ENCODE measurements at regions not wholly inside any gene's neighbourhood (a gene's known extent, or its start where the extent isn't known, plus 50 kb on each side); places are given as distances from the start of the nearest gene placed in this dataset.

- no peak for DNase-seq
Measured at GRCh38 chr4:123288309-123289025, 108.1 kb upstream of the SPRY1 start.

DNA sequence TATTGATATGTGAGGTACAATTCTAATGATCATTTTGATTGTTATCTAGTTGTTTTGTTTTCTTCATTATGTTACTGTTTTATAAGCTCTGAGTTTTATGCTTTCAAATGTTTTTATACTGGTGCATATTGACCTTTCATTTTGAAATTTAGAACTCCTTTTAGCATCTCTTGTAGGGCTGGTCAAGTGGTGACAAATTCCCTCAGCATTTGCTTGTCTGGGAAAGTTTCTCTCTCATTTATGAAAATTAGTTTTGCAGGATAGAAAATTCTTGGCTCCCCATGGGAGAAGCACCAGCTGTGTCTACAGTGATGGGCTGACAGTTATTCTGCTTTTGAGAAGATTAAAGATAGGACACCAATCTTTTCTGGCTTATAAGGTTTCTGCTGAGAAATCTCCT is 105.3 kb upstream of the SPRY1 start:
- DNase-seq = no peak

- DNase-seq = no peak
Measured at GRCh38 chr4:123297836-123298235, 98.8 kb upstream of the SPRY1 start.

DNA sequence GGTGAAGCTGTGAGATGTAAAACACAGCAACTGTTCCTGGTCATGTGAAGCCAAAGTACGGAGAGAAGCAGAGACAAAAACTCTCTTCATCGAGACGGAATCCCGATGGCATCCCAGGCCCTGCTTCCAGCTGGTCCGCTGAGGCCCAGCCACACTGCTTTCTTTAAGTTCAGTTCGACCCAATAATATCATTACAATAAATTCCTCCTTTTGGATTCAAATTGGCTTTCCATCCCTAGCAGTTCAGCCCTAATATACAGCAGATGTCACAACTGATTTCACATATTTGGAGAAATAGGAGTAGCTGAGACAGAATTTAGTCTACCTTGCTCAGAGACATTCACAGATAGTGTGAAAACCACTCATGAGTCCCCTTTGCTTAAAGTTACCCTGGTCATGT is 98.3 kb upstream of the SPRY1 start:
- DNase-seq = no peak

DNA sequence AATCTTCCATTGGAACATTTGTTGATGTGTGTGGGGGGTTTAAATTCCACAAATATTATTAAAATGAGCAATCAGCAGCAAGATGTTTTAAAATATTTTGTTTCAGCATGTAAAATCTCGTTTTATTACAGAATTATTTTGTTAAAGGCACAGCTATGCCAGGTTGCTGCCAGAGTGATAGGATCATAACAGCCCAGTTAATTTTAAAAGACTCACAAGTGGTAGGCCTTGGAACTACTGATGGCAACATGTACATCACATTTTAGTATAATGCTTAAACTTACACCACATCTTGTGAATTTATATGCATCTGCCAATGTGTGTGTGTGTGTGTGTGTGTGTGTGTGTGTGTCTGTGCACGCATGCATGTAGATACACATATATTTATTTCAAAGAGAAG is 97.8 kb upstream of the SPRY1 start:
- DNase-seq = no peak

DNA sequence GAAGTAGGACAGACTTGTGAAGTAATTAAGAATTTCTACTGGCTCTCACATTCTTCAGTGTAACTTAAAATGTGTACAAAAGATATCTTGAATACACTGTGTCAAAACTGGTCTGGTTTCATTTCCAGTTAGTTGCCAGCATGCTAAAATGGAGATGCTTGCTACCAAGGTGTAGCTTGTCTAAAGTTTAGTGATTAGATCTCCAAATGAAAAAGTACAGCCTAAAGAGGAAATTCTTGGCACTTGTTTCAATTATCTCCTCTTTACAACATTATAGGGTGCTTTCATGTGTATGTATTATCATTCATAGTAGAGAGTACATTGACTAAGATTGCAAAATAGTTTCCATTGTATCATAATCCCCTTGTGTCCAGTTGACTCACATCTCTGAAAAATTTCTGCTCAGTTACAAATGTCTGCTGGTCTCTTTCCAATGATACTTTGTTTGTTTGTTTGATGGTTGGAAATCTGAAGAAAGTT is 97.3 kb upstream of the SPRY1 start:
- DNase-seq = peak; percentile 15

- no peak for DNase-seq
Measured at GRCh38 chr4:123300222-123301039, 96.2 kb upstream of the SPRY1 start.

- DNase-seq = no peak
Measured at GRCh38 chr4:123301923-123302322, 94.7 kb upstream of the SPRY1 start.

DNA sequence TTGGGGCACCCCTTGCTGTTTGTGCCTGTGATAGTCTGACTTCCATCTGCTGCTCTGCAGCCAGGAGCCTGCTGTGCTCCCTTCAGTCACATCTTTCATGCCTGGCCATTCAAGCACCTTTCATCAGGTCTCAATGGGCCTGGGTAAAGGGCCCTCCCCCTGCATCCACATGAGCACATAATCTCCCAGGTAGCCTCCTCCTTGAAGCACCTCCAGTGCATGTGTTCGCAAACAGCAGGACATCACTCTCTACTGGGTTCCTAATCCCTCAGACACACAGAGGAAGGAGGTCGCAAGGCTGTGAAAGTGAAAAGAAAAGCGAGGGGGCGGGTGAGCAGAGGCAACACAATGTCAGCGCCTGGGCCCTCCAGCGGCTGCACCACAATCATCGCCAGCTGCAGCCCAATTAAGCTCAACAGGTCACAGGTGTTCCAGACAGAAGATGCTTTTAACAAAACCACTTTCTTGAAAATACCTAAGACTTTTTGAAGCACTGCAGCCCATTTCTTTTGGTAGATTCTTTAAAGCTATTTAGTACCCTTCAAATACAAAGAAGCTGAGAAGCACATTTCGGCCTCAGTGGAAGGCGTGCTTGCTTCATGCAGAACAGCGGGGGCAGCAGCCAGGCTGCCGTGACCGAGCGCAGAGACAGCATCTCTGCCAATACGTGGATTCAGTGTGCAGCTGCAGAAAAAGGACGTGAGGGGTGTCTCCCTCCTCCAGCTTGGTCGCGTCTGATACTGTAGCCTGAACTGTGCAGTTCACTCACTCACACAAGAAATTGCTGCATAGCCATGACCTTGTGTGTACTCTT is 92.2 kb upstream of the SPRY1 start:
- no peak for DNase-seq

DNA sequence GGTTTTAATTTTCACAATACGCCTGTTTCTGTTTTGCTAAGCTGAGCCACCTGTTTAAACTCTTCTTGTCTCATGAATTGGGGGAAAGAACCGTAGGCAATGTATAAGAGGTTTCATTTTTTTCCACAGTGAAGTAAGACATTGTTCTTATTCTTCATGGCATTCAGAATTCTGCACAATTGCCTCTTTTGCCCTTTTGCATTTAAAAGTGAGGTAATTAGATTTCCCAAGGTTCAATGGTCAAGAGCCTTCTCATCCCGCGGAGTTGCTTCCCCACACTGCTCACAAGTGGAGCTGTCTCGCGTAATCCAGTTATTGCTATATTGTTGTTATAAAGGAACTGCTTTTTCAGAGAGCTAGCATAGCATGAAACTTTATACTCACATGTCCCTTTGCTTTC is 90.9 kb upstream of the SPRY1 start:
- no peak for DNase-seq

GRCh38 chr4:123306769-123307168 is 89.8 kb upstream of the SPRY1 start:
- DNase-seq = no peak

DNA sequence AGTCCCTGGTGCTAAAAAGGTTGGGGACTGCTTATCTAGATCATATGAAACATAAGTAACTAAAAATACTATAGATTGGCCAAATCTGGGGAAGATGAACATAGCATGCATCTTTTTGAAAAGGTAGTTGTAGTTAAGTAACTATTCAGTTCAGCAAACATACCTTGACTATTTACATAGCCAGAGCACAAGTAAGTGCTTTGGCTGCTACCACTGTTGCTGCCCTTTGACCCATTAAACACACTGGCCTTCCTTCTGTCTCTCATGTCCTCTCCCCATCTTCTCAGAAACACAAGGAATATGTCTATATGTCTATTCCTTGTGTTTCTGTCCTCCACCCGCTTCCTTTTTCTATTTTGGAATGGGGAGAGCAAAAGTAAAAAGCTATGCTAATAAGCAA is 87.9 kb upstream of the SPRY1 start:
- DNase-seq = no peak

DNA sequence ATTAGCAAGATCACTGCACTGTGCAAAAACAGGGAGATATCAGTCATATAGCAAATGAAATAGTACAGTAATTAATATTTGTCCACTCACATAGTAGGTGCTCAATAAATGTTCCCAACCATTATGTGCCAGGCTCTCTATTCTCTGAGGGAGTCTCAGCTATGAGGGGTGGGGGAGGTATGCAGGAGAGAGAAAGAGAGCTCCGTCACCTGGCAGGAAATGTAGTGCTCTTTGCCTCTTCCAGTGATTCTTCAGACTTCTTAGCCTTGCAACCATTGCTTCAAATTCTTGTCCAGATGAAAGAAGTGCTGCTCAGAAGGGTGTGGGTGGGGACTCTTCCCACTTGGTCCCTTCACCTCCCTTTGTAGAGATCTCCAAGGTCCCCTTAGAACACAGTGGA is 84.5 kb upstream of the SPRY1 start:
- no peak for DNase-seq

GRCh38 chr4:123312951-123313592 is 83.5 kb upstream of the SPRY1 start:
- no peak for DNase-seq

GRCh38 chr4:123315617-123316016 is 81.0 kb upstream of the SPRY1 start:
- DNase-seq = no peak

GRCh38 chr4:123317211-123317610 is 79.4 kb upstream of the SPRY1 start:
- peak; percentile 19 for DNase-seq

- DNase-seq = no peak
Measured at GRCh38 chr4:123319639-123320038, 77.0 kb upstream of the SPRY1 start.

DNA sequence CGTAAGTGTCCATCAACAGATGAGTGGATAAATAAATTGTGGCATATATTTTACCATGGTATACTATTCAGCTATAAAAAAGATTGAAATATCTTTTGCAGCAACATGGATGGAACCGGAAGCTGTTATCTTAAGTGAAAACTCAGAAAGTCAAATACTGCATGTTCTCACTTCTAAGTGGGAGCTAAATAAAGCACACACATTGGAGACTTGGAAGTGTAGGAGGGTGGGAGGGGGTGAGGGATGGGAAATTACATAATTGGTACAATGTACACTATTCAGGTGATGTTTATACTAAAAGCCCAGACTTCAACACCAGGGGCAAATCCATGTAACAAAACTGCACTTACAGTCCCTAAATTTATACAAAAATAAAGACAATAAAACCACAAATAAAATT is 72.6 kb upstream of the SPRY1 start:
- DNase-seq = no peak

GRCh38 chr4:123325241-123325681 is 71.3 kb upstream of the SPRY1 start:
- DNase-seq = no peak

DNA sequence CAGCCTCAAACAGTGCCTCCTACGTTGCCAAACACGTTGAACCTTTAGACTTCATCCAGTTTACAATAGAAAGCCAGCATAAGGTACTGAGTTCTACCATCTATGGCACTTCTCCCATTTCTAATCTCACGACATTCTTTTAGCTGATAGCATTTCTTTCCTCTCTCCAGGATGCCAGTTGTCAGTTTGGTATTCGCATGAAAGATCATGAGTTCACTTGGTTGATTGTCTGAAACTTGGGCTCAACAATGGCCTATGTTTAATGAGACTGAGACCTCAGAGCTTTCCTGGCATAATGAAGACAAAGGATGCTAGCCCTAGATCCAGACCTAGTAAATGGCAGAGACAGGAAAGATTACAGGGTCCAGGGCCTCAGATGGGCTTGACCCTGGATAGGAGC is 69.2 kb upstream of the SPRY1 start:
- peak; percentile 59 for DNase-seq

DNA sequence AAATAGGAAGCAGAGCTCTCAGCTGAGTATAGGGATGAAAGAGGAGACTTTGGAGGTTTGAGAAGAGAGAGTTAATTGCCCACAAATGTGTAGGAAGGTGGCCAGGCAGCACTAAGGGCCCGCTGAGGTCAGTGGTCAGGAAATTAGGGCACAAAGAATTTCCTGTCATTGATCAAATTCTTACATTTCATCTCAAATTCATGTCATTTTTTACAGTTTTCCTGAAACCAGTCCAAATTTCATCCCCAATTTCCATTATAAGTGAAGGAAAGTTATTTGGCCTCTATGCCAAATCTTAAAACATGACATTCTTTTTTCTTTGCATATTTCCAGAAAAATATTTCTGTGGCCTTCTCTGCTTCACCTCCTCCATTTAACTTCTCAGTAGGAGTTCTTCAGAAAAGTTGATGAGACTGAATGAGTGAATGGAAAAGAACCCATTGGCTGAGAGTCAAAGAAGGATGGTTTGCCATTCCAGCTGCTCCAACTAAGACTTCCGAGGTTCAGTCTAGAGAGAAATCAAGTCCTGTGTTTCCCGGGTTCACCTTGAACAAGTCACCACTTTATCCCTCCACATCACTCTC is 68.7 kb upstream of the SPRY1 start:
- DNase-seq = no peak

DNA sequence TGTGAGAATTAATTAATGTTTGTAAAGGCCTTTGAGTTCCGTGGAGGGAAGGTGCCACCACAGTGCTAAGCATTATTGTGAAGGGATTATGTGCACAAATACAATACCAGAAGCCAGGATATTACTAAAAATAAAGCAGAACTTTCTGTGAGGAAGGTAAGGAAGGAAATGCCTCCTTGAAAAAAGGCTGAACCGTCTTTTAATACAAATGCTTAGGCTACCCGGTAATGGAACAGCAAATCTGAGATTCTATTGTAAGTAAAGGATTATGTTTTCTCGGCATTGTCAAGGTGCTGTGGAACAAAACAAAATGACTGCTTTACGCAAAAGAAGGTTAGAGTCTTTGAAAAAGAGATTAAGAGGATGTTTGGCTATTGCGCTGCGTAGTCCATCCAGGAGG is 57.9 kb upstream of the SPRY1 start:
- no peak for DNase-seq

Data from NCI-H226 (cell line).